GM19035 (cell line): ENCODE measurements at regions not wholly inside any gene's neighbourhood (a gene's known extent, or its start where the extent isn't known, plus 50 kb on each side); places are given as distances from the start of the nearest gene placed in this dataset.

Experiments
- ATAC-seq: cut with Tn5 transposase; IDR thresholded peaks from one replicate; pipeline ENCODE4 v1.9.1; 2021; ENCODE audit not compliant: unreplicated experiment

- no peak for ATAC-seq
Observed at GRCh38 chr1:198903203-198903602, 264.4 kb downstream of the PTPRC start.

GRCh38 chr1:198903621-198904020 lies 264.8 kb downstream of the PTPRC start:
- no peak for ATAC-seq

- no peak for ATAC-seq
Observed at GRCh38 chr1:198904321-198904720, 265.5 kb downstream of the PTPRC start.

GRCh38 chr1:198906739-198907422 lies 268.0 kb downstream of the PTPRC start:
- no peak for ATAC-seq

GRCh38 chr1:198907423-198907746 lies 268.5 kb downstream of the PTPRC start:
- no peak for ATAC-seq

GRCh38 chr1:198908995-198909394 lies 270.2 kb downstream of the PTPRC start:
- ATAC-seq = no peak

- no peak for ATAC-seq
Observed at GRCh38 chr1:198909973-198910372, 271.1 kb downstream of the PTPRC start.

- no peak for ATAC-seq
Observed at GRCh38 chr1:198910816-198911215, 272.0 kb downstream of the PTPRC start.

GRCh38 chr1:198912046-198912445 lies 273.2 kb downstream of the PTPRC start:
- ATAC-seq = no peak

- ATAC-seq = no peak
Observed at GRCh38 chr1:198913667-198914066, 274.8 kb downstream of the PTPRC start.

GRCh38 chr1:198915327-198916231 lies 276.7 kb downstream of the PTPRC start:
- ATAC-seq = no peak

GRCh38 chr1:198917226-198917625 lies 278.4 kb downstream of the PTPRC start:
- no peak for ATAC-seq

GRCh38 chr1:198918920-198919319 lies 280.1 kb downstream of the PTPRC start:
- ATAC-seq = no peak

- peak; percentile 56 for ATAC-seq
Observed at GRCh38 chr1:198919667-198920398, 281.0 kb downstream of the PTPRC start.

GRCh38 chr1:198922638-198923430 lies 284.0 kb downstream of the PTPRC start:
- ATAC-seq = peak; percentile 72

- no peak for ATAC-seq
Observed at GRCh38 chr1:198923993-198924392, 285.2 kb downstream of the PTPRC start.

GRCh38 chr1:198925567-198925966 lies 286.7 kb downstream of the PTPRC start:
- ATAC-seq = no peak

- no peak for ATAC-seq
Observed at GRCh38 chr1:198927129-198927528, 288.3 kb downstream of the PTPRC start.

GRCh38 chr1:198929111-198929604 lies 290.3 kb downstream of the PTPRC start:
- ATAC-seq = no peak

GRCh38 chr1:198929961-198930599 lies 291.2 kb downstream of the PTPRC start:
- no peak for ATAC-seq
